ENCODE measurements at regions not wholly inside any gene's neighbourhood (a gene's known extent, or its start where the extent isn't known, plus 50 kb on each side); places are given as distances from the start of the nearest gene placed in this dataset.

- DNase-seq: no peak
Observed at GRCh38 chr3:18870642-18871041, 277.7 kb upstream of the KCNH8 start.

GRCh38 chr3:18870074-18870640 is 278.2 kb upstream of the KCNH8 start:
- DNase-seq: no peak

- DNase-seq: no peak
Observed at GRCh38 chr3:18868911-18869689, 279.2 kb upstream of the KCNH8 start.

GRCh38 chr3:18866899-18867298 is 281.4 kb upstream of the KCNH8 start:
- no peak for DNase-seq

GRCh38 chr3:18864933-18865731 is 283.2 kb upstream of the KCNH8 start:
- DNase-seq: no peak

GRCh38 chr3:18862077-18862476 is 286.2 kb upstream of the KCNH8 start:
- no peak for DNase-seq

- no peak for DNase-seq
Observed at GRCh38 chr3:18861137-18861536, 287.2 kb upstream of the KCNH8 start.

GRCh38 chr3:18853269-18853668 is 295.0 kb upstream of the KCNH8 start:
- DNase-seq: no peak

- DNase-seq: no peak
Observed at GRCh38 chr3:18847583-18848197, 300.6 kb upstream of the KCNH8 start.

GRCh38 chr3:18843983-18844382 is 304.3 kb upstream of the KCNH8 start:
- no peak for DNase-seq

GRCh38 chr3:18843188-18843587 is 305.1 kb upstream of the KCNH8 start:
- no peak for DNase-seq

GRCh38 chr3:18841422-18842343 is 306.6 kb upstream of the KCNH8 start:
- DNase-seq: no peak

GRCh38 chr3:18840535-18841137 is 307.7 kb upstream of the KCNH8 start:
- DNase-seq: no peak

GRCh38 chr3:18838758-18839157 is 309.6 kb upstream of the KCNH8 start:
- DNase-seq: no peak

- DNase-seq: no peak
Observed at GRCh38 chr3:18837137-18837755, 311.1 kb upstream of the KCNH8 start.

- no peak for DNase-seq
Observed at GRCh38 chr3:18835021-18835420, 313.3 kb upstream of the KCNH8 start.

GRCh38 chr3:18830087-18830486 is 318.2 kb upstream of the KCNH8 start:
- DNase-seq: no peak

- no peak for DNase-seq
Observed at GRCh38 chr3:18828637-18829036, 319.7 kb upstream of the KCNH8 start.

GRCh38 chr3:18827664-18828063 is 320.6 kb upstream of the KCNH8 start:
- no peak for DNase-seq

GRCh38 chr3:18825665-18826064 is 322.6 kb upstream of the KCNH8 start:
- DNase-seq: no peak

- DNase-seq: no peak
Observed at GRCh38 chr3:18813300-18813699, 335.0 kb upstream of the KCNH8 start.
